Hematopoietic multipotent progenitor cell treated with erythropoietin and hydrocortisone succinate and interleukin-3 and kit ligand, for 6 days (in vitro differentiated cells): ENCODE measurements at regions not wholly inside any gene's neighbourhood (a gene's known extent, or its start where the extent isn't known, plus 50 kb on each side); places are given as distances from the start of the nearest gene placed in this dataset.
A peak's percentile ranks its signal among the peaks of the same experiment; 100 is the strongest.

Experiments
- DNase-seq: peaks from one replicate; pipeline ENCODE4 v3.0.0-alpha.2; 2015

GRCh38 chr6:15872241-15873103 lies 209.6 kb upstream of the DTNBP1 start:
- peak; percentile 71 for DNase-seq

DNA sequence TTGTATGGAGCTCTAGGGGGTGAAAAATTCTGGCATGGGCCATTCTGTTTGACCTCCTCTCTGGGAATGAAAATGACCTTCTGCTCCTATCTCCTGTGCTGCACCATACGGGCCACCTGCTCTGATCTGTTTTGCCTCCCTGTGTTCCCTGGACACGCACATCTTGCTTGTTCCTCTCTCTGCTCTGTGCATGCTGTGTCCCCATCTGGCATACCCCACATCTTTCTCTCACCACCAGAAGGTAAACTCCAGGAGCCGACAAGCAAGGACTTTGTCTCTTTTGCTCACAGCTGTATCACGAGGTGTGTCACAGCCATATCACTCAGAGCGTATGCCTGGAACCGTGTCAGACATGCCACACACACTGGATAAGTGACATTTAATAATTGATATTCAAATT lies 208.4 kb upstream of the DTNBP1 start:
- DNase-seq: no peak

DNA sequence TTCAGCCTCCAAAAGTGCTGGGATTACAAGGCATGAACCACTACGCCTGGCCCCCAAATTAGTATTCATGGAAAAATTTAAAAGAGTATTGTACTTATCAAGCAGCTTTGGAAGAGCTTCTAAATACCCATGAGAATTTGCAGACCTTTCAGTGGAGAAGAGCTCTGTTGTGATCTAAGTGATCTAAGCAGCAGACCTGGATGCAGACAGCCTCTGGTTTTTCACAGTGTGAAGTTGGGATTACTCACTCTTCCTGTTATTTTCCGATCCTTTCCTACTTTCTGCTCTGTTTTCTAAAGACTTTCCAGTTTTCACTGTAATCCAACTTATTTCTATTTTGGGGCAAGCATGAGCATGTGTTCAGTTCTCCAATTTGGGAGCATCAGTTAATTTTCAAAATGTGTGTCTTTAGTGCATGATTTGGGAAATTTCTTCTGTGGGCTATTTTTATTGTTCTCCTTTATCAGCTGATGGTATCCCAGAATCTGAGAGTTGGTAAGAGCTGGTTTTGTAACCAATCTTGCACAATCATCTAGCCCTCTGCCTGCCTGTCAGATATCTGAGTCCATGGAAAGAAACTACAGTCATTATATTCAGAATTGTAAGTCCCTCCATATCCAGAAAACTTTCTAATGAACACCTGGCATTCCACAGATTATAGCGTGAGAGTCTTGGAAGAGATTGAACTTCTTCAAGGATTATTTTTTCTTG lies 207.7 kb upstream of the DTNBP1 start:
- DNase-seq: peak; percentile 49

GRCh38 chr6:15864708-15865062 lies 201.9 kb upstream of the DTNBP1 start:
- DNase-seq: no peak

GRCh38 chr6:15864038-15864707 lies 201.3 kb upstream of the DTNBP1 start:
- DNase-seq: no peak

DNA sequence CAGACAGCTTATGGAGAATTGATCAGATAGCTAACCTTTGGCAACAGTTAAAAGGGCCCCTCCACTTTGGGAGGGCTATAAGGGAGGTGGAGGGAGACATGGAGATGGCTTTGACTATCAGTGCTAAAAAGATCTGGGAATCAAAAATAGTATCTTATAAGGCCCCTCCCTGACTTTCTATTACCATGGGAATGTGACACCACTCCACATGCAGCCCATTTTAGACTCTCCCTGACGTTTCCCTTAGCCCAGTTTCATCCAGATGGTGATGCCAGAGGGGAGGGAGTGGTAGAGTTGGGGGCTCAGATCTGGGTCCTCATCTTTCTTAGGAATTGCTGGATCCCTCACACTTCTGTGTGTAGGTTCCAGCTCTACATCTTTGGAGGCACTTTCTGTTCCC lies 200.0 kb upstream of the DTNBP1 start:
- no peak for DNase-seq

DNA sequence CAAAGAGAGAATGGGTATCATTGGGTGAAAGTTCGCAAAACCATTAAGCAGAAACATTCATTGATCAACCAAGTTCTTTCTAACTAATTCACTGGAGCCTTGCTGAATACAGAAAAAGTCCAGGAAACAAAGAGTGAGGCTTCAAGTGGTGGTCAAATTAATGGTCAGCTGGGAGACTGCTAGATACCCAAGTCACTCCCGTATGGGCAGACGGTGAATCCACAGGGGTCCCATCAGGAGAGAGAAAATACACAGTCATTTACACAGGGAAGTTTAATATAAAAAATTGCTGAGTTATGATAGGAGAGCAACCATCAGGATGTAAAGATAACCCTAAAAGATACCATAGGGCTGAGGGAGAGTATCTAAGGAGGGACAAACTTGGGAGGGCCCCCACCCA lies 198.7 kb upstream of the DTNBP1 start:
- no peak for DNase-seq

DNA sequence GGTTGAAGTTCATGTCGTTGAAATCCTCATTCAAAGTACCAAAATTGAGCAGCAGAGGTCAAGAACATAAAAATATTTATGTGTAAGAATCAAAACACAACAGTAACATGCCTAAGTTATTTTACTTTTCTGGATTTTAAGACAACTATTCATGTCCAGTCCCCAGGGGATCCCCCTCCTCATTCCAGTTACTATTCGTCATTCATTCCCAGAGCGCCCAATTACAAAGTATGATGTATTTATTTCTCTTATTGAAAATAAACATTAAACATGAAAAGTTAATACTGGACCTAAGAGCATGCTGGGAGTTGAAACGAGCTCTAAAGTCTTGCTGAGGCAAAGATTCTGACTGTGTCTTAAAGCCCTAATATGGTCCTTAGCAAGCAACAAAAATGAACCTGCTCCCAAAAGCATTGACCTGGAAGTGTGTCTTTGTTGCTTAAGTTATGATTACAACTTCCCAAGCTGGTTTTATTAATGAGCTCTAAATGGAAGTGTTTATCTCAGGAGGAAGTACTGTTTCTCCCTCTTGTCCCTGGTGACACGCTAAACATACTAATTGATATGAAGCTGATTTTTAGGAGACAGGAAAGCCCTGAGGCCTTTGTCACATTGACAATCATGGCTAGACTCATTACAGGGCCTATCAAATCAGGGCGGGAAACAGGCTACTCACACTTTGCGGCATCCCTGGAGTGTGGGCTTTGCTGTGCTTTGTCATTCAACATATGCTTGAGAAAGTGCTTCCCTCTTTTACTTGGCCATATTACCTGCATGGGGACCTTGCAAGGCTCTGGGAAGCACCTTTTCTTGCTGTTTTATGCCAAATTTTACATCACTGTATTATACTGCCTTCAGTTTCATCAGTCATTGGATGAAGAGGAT lies 192.2 kb upstream of the DTNBP1 start:
- no peak for DNase-seq

DNA sequence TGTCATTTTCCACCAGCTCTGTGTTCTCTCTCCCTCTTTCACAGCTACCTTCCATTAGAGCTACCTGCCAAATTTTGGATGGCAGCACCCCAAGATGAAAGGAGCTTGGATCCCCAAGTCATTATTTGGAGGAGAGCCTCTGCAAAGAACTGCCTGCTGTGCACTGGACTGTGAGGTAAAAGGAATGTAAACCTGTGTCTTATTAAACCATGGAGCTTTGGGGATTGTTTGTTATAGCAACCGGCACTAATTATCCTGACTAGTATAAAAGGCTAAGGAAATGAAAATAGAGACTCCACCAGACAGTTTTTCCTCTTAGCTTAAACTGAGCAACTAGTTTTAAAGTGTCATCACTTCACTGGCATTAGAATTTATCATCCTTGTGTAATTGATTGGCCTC lies 191.6 kb upstream of the DTNBP1 start:
- DNase-seq: no peak

- DNase-seq: no peak
Measured at GRCh38 chr6:15853259-15853658, 190.4 kb upstream of the DTNBP1 start.

GRCh38 chr6:15852289-15852688 lies 189.5 kb upstream of the DTNBP1 start:
- no peak for DNase-seq

DNA sequence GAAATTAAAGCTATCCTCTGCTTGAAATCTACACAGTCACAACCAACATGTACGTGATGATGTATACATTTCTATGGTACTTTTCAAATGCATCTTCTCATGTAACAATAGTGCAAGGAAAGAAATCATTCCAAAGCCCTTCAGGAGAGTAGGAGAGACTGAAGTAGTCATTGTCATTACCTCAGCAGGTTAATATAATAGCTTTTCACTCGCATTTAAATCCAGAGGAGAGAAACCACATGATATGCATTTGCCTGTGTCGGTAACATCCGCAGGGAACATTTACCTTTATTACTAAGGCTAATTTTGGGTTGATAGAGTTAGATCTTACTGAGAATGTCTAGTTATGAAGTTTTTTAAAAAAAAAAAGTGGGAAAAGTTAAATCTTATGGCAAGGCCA lies 186.6 kb upstream of the DTNBP1 start:
- DNase-seq: no peak

- DNase-seq: no peak
Measured at GRCh38 chr6:15845492-15845891, 182.7 kb upstream of the DTNBP1 start.

- DNase-seq: no peak
Measured at GRCh38 chr6:15843764-15844163, 180.9 kb upstream of the DTNBP1 start.

GRCh38 chr6:15843226-15843625 lies 180.4 kb upstream of the DTNBP1 start:
- DNase-seq: no peak

GRCh38 chr6:15842727-15843117 lies 179.9 kb upstream of the DTNBP1 start:
- no peak for DNase-seq

GRCh38 chr6:15841937-15842726 lies 179.3 kb upstream of the DTNBP1 start:
- no peak for DNase-seq

DNA sequence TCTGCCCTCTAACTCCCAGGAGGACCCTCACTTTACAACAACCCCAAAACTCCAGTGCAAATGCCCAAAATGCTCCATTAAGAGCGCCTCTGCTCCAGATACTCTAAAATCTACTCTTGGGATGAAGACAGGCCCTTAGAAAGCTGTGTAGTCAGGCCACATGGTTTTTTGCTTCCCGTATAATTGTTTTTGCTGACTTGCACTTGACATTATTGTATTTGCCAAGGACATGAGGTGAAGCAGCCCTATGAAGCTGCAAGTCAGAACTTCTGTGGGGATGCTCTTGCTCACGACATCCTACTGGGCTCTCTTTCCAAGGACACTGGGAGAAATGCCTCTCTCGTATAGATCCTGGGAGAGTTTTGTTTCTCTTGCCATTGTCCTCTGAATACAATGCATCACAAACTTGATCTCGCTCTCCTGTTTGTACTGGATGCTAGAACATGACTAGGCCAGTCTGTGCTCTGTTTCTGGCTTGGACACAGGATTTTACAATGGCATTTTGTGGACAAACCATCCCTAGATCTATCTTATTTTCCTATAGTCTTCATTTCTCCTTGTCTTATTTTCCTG lies 177.2 kb upstream of the DTNBP1 start:
- DNase-seq: no peak

GRCh38 chr6:15837205-15837604 lies 174.4 kb upstream of the DTNBP1 start:
- DNase-seq: no peak

- no peak for DNase-seq
Measured at GRCh38 chr6:15832841-15833240, 170.0 kb upstream of the DTNBP1 start.

DNA sequence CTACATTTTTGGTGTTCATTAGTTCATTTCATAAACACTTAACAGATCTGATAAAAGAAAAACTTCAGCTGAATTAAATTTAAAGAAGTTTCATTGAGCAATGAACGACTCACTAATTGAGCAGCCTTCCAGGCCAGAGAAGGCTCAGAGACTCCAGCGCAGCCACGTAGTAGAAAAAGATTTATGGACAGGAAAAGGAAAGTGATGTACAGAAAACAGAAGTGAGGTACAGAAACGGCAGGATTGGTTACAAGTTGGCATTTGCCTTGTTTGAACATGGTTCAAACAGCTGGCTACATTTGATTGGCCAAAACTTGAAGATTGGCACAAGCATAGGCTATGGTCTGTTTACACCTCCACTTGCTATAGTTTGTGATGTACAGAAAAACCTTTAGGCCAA lies 166.3 kb upstream of the DTNBP1 start:
- DNase-seq: no peak
